ENCODE measurements at regions not wholly inside any gene's neighbourhood (a gene's known extent, or its start where the extent isn't known, plus 50 kb on each side); places are given as distances from the start of the nearest gene placed in this dataset.

GRCh38 chr4:110886856-110887255 lies 264.0 kb upstream of the PITX2 start:
- CTCF ChIA-PET, result no interaction called here
- peaks cover 0 to 10% (median under 1%) of the 10 kb centered on the region in 5 donors for H3K9me3 Mint-ChIP-seq
- no peaks in the 10 kb centered on the region for H3K9me3 ChIP-seq (ENCODE audit: low read length)
- no peak overlapping the region for H3K27ac Mint-ChIP-seq
- H3K4me1 ChIP-seq (ENCODE audit: insufficient read depth, low read length), result no peaks in the 10 kb centered on the region
- H3K36me3 ChIP-seq (ENCODE audit: insufficient read depth, low read length), result no peaks in the 10 kb centered on the region
- H3K36me3 Mint-ChIP-seq, result no peaks in the 10 kb centered on the region
- POLR2A ChIA-PET, result no interaction called here
- DNase-seq, result no peak
- H3K27me3 ChIP-seq (ENCODE audit: insufficient read depth, low read length, poor library complexity, severe bottlenecking), result no peaks in the 10 kb centered on the region
- H3K4me1 Mint-ChIP-seq, result no peaks in the 10 kb centered on the region
- H3K27me3 Mint-ChIP-seq, result no peaks in the 10 kb centered on the region
- H3K4me3 Mint-ChIP-seq, result no peak overlapping the region
- no peak overlapping the region for H3K4me3 ChIP-seq (ENCODE audit: low read length)
- H3K27ac ChIP-seq (ENCODE audit: low read depth, low read length), result no peak overlapping the region

GRCh38 chr4:110897784-110898183 lies 274.9 kb upstream of the PITX2 start:
- ChIA-PET CTCF (no interaction called here), POLR2A (no interaction called here)
- Histone ChIP-seq H3K9me3 (ENCODE audit: low read length) (no peaks in the 10 kb centered on the region), H3K4me3 (ENCODE audit: low read length) (no peak overlapping the region), H3K27ac (ENCODE audit: low read depth, low read length) (no peak overlapping the region), H3K36me3 (ENCODE audit: insufficient read depth, low read length) (no peaks in the 10 kb centered on the region), H3K27me3 (ENCODE audit: insufficient read depth, low read length, poor library complexity, severe bottlenecking) (no peaks in the 10 kb centered on the region), H3K4me1 (ENCODE audit: insufficient read depth, low read length) (no peaks in the 10 kb centered on the region)
- peaks cover 0 to 9% (median 2%) of the 10 kb centered on the region in 5 donors for H3K9me3 Mint-ChIP-seq
- H3K36me3 Mint-ChIP-seq, result no peaks in the 10 kb centered on the region
- no peak for DNase-seq
- H3K27me3 Mint-ChIP-seq, result no peaks in the 10 kb centered on the region
- H3K27ac Mint-ChIP-seq, result no peak overlapping the region
- H3K4me1 Mint-ChIP-seq, result no peaks in the 10 kb centered on the region
- H3K4me3 Mint-ChIP-seq, result no peak overlapping the region

GRCh38 chr4:110898290-110898689 lies 275.4 kb upstream of the PITX2 start:
- Histone ChIP-seq H3K27ac (ENCODE audit: low read depth, low read length) (no peak overlapping the region), H3K4me3 (ENCODE audit: low read length) (no peak overlapping the region), H3K4me1 (ENCODE audit: insufficient read depth, low read length) (no peaks in the 10 kb centered on the region), H3K9me3 (ENCODE audit: low read length) (no peaks in the 10 kb centered on the region), H3K36me3 (ENCODE audit: insufficient read depth, low read length) (no peaks in the 10 kb centered on the region), H3K27me3 (ENCODE audit: insufficient read depth, low read length, poor library complexity, severe bottlenecking) (no peaks in the 10 kb centered on the region)
- no peaks in the 10 kb centered on the region for H3K36me3 Mint-ChIP-seq
- no peaks in the 10 kb centered on the region for H3K27me3 Mint-ChIP-seq
- ChIA-PET POLR2A (no interaction called here), CTCF (no interaction called here)
- DNase-seq, result no peak
- no peak overlapping the region for H3K27ac Mint-ChIP-seq
- H3K4me3 Mint-ChIP-seq, result no peak overlapping the region
- no peaks in the 10 kb centered on the region for H3K4me1 Mint-ChIP-seq
- peaks cover 0 to 11% (median 2%) of the 10 kb centered on the region in 5 donors for H3K9me3 Mint-ChIP-seq

- POLR2A ChIA-PET, result no interaction called here
- CTCF ChIA-PET, result no interaction called here
- H3K27ac Mint-ChIP-seq, result no peak overlapping the region
Measured at GRCh38 chr4:110900213-110900769, 277.4 kb upstream of the PITX2 start.

GRCh38 chr4:110902500-110902899 lies 279.6 kb upstream of the PITX2 start:
- Histone ChIP-seq H3K36me3 (ENCODE audit: insufficient read depth, low read length) (no peaks in the 10 kb centered on the region), H3K9me3 (ENCODE audit: low read length) (no peaks in the 10 kb centered on the region), H3K4me1 (ENCODE audit: insufficient read depth, low read length) (no peaks in the 10 kb centered on the region), H3K27ac (ENCODE audit: low read depth, low read length) (no peak overlapping the region), H3K27me3 (ENCODE audit: insufficient read depth, low read length, poor library complexity, severe bottlenecking) (no peaks in the 10 kb centered on the region), H3K4me3 (ENCODE audit: low read length) (no peak overlapping the region)
- H3K27ac Mint-ChIP-seq, result no peak overlapping the region
- DNase-seq, result no peak
- POLR2A ChIA-PET, result no interaction called here
- CTCF ChIA-PET, result no interaction called here
- H3K9me3 Mint-ChIP-seq, result peaks cover 0 to 14% (median 4%) of the 10 kb centered on the region in 5 donors
- no peaks in the 10 kb centered on the region for H3K27me3 Mint-ChIP-seq
- no peaks in the 10 kb centered on the region for H3K4me1 Mint-ChIP-seq
- H3K36me3 Mint-ChIP-seq, result no peaks in the 10 kb centered on the region
- H3K4me3 Mint-ChIP-seq, result no peak overlapping the region

More at GRCh38 chr4:110900213-110900769, 277.4 kb upstream of the PITX2 start:
- Mint-ChIP-seq H3K27me3 (no peaks in the 10 kb centered on the region), H3K4me1 (no peaks in the 10 kb centered on the region), H3K9me3 (peaks cover 0 to 11% (median 0%) of the 10 kb centered on the region in 5 donors), H3K36me3 (no peaks in the 10 kb centered on the region), H3K4me3 (no peak overlapping the region)
- Histone ChIP-seq H3K36me3 (ENCODE audit: insufficient read depth, low read length) (no peaks in the 10 kb centered on the region), H3K9me3 (ENCODE audit: low read length) (no peaks in the 10 kb centered on the region), H3K27me3 (ENCODE audit: insufficient read depth, low read length, poor library complexity, severe bottlenecking) (no peaks in the 10 kb centered on the region), H3K4me3 (ENCODE audit: low read length) (no peak overlapping the region), H3K27ac (ENCODE audit: low read depth, low read length) (no peak overlapping the region), H3K4me1 (ENCODE audit: insufficient read depth, low read length) (no peaks in the 10 kb centered on the region)
- no peak for DNase-seq

- H3K27me3 Mint-ChIP-seq, result no peaks in the 10 kb centered on the region
- no peak overlapping the region for H3K4me3 Mint-ChIP-seq
- H3K9me3 Mint-ChIP-seq, result peaks cover 0 to 13% (median 0%) of the 10 kb centered on the region in 5 donors
- CTCF ChIA-PET, result no interaction called here
- DNase-seq, result no peak
- no peaks in the 10 kb centered on the region for H3K27me3 ChIP-seq (ENCODE audit: insufficient read depth, low read length, poor library complexity, severe bottlenecking)
- H3K4me3 ChIP-seq (ENCODE audit: low read length), result no peak overlapping the region
- no peak overlapping the region for H3K27ac ChIP-seq (ENCODE audit: low read depth, low read length)
- H3K27ac Mint-ChIP-seq, result no peak overlapping the region
- no peaks in the 10 kb centered on the region for H3K36me3 ChIP-seq (ENCODE audit: insufficient read depth, low read length)
- no peaks in the 10 kb centered on the region for H3K9me3 ChIP-seq (ENCODE audit: low read length)
- POLR2A ChIA-PET, result no interaction called here
- H3K36me3 Mint-ChIP-seq, result no peaks in the 10 kb centered on the region
- H3K4me1 Mint-ChIP-seq, result no peaks in the 10 kb centered on the region
- H3K4me1 ChIP-seq (ENCODE audit: insufficient read depth, low read length), result no peaks in the 10 kb centered on the region
Measured at GRCh38 chr4:110904435-110905065, 281.7 kb upstream of the PITX2 start.

GRCh38 chr4:110905367-110905766 lies 282.5 kb upstream of the PITX2 start:
- H3K27me3 Mint-ChIP-seq, result no peaks in the 10 kb centered on the region
- no peaks in the 10 kb centered on the region for H3K9me3 ChIP-seq (ENCODE audit: low read length)
- H3K4me3 Mint-ChIP-seq, result no peak overlapping the region
- H3K27me3 ChIP-seq (ENCODE audit: insufficient read depth, low read length, poor library complexity, severe bottlenecking), result no peaks in the 10 kb centered on the region
- ChIA-PET CTCF (no interaction called here), POLR2A (no interaction called here)
- no peaks in the 10 kb centered on the region for H3K4me1 ChIP-seq (ENCODE audit: insufficient read depth, low read length)
- no peaks in the 10 kb centered on the region for H3K36me3 Mint-ChIP-seq
- H3K36me3 ChIP-seq (ENCODE audit: insufficient read depth, low read length), result no peaks in the 10 kb centered on the region
- H3K4me1 Mint-ChIP-seq, result no peaks in the 10 kb centered on the region
- H3K4me3 ChIP-seq (ENCODE audit: low read length), result no peak overlapping the region
- H3K9me3 Mint-ChIP-seq, result peaks cover 0 to 15% (median 0%) of the 10 kb centered on the region in 5 donors
- no peak overlapping the region for H3K27ac Mint-ChIP-seq
- H3K27ac ChIP-seq (ENCODE audit: low read depth, low read length), result no peak overlapping the region
- DNase-seq, result no peak

- H3K4me3 Mint-ChIP-seq, result no peak overlapping the region
- peaks cover 0 to 7% (median 0%) of the 10 kb centered on the region in 5 donors for H3K9me3 Mint-ChIP-seq
- H3K27ac Mint-ChIP-seq, result no peak overlapping the region
- Histone ChIP-seq H3K36me3 (ENCODE audit: insufficient read depth, low read length) (no peaks in the 10 kb centered on the region), H3K27me3 (ENCODE audit: insufficient read depth, low read length, poor library complexity, severe bottlenecking) (no peaks in the 10 kb centered on the region), H3K9me3 (ENCODE audit: low read length) (no peaks in the 10 kb centered on the region), H3K27ac (ENCODE audit: low read depth, low read length) (no peak overlapping the region), H3K4me3 (ENCODE audit: low read length) (no peak overlapping the region), H3K4me1 (ENCODE audit: insufficient read depth, low read length) (no peaks in the 10 kb centered on the region)
- no peaks in the 10 kb centered on the region for H3K4me1 Mint-ChIP-seq
- DNase-seq, result no peak
- ChIA-PET CTCF (no interaction called here), POLR2A (no interaction called here)
- no peaks in the 10 kb centered on the region for H3K36me3 Mint-ChIP-seq
- H3K27me3 Mint-ChIP-seq, result no peaks in the 10 kb centered on the region
Measured at GRCh38 chr4:110907801-110908313, 285.0 kb upstream of the PITX2 start.
